ENCODE measurements at regions not wholly inside any gene's neighbourhood (a gene's known extent, or its start where the extent isn't known, plus 50 kb on each side); places are given as distances from the start of the nearest gene placed in this dataset.
"Not testable (repeated sequence)": the region's sequence is repeated elsewhere in the genome, so short reads cannot be mapped to it uniquely, and the experiment has no call there.

DNA sequence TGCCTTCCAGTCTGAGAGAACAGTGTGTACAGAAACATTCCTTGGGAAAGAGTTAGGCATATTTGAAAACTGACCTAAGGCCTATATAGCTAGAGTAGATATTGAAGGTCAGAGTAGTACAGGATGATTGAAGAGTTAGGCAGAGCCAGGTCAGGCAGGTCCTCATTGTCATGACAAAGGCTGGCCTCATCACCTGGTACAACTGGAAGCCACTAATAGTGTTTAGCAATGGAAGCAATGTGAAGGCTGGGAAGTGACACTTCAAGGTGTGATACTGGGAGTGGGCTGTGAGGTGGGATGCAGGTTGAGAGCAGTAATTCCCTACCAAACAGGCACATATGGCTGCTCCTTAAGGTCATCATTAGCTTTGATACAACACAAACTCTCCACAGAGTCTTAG is 123.6 kb upstream of the CCNH start:
- Histone ChIP-seq H3K27ac (no peak overlapping the region), H3K4me3 (no peak overlapping the region), H3K9me3 (no peaks in the 10 kb centered on the region), H3K36me3 (no peaks in the 10 kb centered on the region), H3K27me3 (no peaks in the 10 kb centered on the region), H3K4me1 (no peaks in the 10 kb centered on the region)
- DNase-seq (ENCODE audit: low spot score in 2 of 2), result no peak
- TF ChIP-seq POLR2A (IDR thresholded peaks at IDR 0.05), result no peak
- TF ChIP-seq POLR2AphosphoS5 (IDR thresholded peaks at IDR 0.05), result no peak
- TF ChIP-seq, protein P1, sequence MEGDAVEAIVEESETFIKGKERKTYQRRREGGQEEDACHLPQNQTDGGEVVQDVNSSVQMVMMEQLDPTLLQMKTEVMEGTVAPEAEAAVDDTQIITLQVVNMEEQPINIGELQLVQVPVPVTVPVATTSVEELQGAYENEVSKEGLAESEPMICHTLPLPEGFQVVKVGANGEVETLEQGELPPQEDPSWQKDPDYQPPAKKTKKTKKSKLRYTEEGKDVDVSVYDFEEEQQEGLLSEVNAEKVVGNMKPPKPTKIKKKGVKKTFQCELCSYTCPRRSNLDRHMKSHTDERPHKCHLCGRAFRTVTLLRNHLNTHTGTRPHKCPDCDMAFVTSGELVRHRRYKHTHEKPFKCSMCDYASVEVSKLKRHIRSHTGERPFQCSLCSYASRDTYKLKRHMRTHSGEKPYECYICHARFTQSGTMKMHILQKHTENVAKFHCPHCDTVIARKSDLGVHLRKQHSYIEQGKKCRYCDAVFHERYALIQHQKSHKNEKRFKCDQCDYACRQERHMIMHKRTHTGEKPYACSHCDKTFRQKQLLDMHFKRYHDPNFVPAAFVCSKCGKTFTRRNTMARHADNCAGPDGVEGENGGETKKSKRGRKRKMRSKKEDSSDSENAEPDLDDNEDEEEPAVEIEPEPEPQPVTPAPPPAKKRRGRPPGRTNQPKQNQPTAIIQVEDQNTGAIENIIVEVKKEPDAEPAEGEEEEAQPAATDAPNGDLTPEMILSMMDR (IDR thresholded peaks at IDR 0.05), result no peak
- intact Hi-C loops (cut with DNase I; ENCODE audit: low total_unique reads), result loop anchor here (5.0 kb wide), 1 partner anchor 429 kb away; no protein-coding TSS in a partner anchor

DNA sequence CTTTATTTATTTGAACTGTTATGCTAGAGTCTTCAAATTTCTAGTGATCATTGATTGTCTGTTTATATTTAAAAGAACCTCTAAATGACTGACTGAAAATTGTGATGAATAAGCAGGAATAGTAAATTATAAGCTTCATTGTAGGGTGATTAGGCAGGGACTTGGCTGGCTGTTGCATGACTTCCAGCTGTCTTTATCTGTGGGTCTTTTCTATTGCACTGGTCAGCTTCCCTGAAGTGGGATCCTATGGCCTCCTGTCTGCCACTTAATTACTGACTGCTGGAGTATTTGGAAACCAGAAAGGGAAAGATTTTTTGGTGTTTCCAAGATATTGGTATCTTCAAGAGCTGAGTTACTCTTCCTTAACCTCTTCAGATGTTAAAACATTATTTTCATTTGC is 123.0 kb upstream of the CCNH start:
- H3K9me3 ChIP-seq, result no peaks in the 10 kb centered on the region
- no peaks in the 10 kb centered on the region for H3K27me3 ChIP-seq
- intact Hi-C loops (cut with DNase I; ENCODE audit: low total_unique reads), result loop anchor here (5.0 kb wide), 1 partner anchor 428 kb away; no protein-coding TSS in a partner anchor
- H3K27ac ChIP-seq, result no peak overlapping the region
- TF ChIP-seq POLR2A (IDR thresholded peaks at IDR 0.05), result no peak
- no peak for TF ChIP-seq POLR2AphosphoS5 (IDR thresholded peaks at IDR 0.05)
- TF ChIP-seq, protein P1 (IDR thresholded peaks at IDR 0.05), result no peak
- no peak for DNase-seq (ENCODE audit: low spot score in 2 of 2)
- no peak overlapping the region for H3K4me3 ChIP-seq
- H3K36me3 ChIP-seq, result no peaks in the 10 kb centered on the region
- no peaks in the 10 kb centered on the region for H3K4me1 ChIP-seq

DNA sequence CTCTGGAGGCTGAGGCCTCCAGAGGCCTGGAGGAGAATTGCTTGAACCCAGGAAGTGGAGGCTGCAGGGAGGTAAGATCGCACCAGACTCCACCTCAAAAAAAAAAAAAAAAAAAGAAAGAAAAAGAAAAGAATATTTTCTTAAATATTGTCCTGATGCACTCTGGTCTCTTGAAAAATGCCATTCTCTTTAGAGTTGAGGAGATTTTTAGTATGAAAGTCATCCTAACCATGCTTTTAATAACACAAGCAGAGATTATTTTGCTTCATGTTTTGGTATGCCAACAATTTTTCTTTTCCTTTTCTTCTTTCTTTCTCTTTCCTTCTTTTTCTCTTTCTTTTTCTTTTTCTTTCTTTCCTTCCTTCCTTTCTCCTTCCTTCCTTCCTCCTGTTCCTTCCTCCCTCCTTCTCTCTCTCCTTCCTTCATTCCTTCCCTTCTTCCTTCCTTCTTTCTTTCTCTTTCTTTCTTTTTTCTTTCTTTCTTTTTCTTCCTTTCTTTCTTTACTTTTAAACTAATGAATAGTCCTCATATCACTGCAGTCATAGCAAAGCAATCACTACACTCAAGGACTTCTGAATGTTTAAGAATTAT is 116.9 kb upstream of the CCNH start:
- H3K27me3 ChIP-seq, result no peaks in the 10 kb centered on the region
- no peak for TF ChIP-seq POLR2AphosphoS5 (IDR thresholded peaks at IDR 0.05)
- TF ChIP-seq, protein P1 (IDR thresholded peaks at IDR 0.05), result no peak
- no peak for TF ChIP-seq POLR2A (IDR thresholded peaks at IDR 0.05)
- intact Hi-C loops (cut with DNase I; ENCODE audit: low total_unique reads), result no loop called here
- no peaks in the 10 kb centered on the region for H3K4me1 ChIP-seq
- DNase-seq (ENCODE audit: low spot score in 2 of 2), result no peak
- no peak overlapping the region for H3K4me3 ChIP-seq
- no peak overlapping the region for H3K27ac ChIP-seq
- no peaks in the 10 kb centered on the region for H3K36me3 ChIP-seq
- H3K9me3 ChIP-seq, result no peaks in the 10 kb centered on the region

DNA sequence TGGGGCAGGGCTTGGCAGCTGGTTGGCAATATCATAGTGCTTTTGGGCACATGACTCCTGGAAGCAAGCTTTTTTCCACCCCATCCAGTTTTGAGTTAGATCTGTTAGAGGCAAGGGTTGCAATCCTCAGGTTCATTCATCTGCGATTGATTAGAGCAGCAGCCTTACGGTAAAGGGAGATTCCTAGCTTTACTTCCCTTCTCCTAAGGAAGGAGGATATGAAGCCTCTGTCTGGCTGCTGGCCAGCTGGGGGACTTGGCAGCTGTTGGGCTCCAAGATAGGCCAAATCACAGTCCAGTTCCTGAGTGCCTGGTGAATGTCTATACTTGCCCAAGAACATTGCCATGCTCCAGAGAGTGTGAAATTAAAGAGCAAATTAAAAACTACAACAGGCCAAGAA is 113.4 kb upstream of the CCNH start:
- no peak for DNase-seq (ENCODE audit: low spot score in 2 of 2)
- no peaks in the 10 kb centered on the region for H3K4me1 ChIP-seq
- intact Hi-C loops (cut with DNase I; ENCODE audit: low total_unique reads), result no loop called here
- H3K27me3 ChIP-seq, result no peaks in the 10 kb centered on the region
- TF ChIP-seq POLR2A (IDR thresholded peaks at IDR 0.05), result no peak
- TF ChIP-seq, protein P1 (IDR thresholded peaks at IDR 0.05), result no peak
- no peak for TF ChIP-seq POLR2AphosphoS5 (IDR thresholded peaks at IDR 0.05)
- no peaks in the 10 kb centered on the region for H3K9me3 ChIP-seq
- H3K27ac ChIP-seq, result no peak overlapping the region
- H3K4me3 ChIP-seq, result no peak overlapping the region
- H3K36me3 ChIP-seq, result no peaks in the 10 kb centered on the region

DNA sequence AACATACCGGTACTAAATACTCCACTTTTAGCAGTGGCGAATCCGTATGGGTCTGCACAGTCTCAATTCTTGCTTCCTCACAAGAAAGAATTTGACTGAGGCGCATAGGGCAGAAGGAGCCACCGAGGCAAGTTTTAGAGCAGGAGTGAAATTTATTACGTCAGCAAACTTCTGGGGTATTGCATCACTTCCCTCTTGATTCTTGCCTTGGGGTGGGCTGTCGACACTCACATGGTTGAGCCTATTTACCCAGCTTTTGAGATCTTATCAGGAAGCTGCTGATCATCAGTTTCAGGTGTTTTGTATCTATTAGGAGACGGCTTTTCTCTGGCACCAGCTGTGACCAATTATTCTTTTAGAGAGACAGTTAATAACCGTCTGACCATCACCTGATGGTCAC is 111.5 kb upstream of the CCNH start:
- TF ChIP-seq, protein P1 (IDR thresholded peaks at IDR 0.05), result no peak
- no peak for TF ChIP-seq POLR2A (IDR thresholded peaks at IDR 0.05)
- TF ChIP-seq POLR2AphosphoS5 (IDR thresholded peaks at IDR 0.05), result no peak
- intact Hi-C loops (cut with DNase I; ENCODE audit: low total_unique reads), result no loop called here
- no peak for DNase-seq (ENCODE audit: low spot score in 2 of 2)

DNA sequence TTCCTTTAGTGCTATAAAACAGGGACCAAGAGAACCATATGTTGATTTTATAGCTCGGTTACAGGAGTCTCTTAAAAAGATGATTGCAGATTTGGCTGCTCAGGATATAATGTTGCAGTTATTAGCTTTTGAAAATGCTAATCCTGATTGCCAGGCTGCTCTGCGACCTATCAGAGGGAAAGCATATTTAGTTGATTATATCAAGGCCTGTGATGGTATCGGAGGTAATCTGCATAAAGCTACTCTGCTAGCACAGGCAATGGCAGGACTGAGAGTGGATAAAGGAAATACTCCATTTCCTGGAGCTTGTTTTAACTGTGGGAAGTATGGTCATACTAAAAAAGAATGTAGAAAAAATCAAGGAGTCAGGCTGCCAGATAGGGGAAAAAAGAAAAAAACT is 99.0 kb upstream of the CCNH start:
- H3K9me3 ChIP-seq; intact Hi-C loops (cut with DNase I; ENCODE audit: low total_unique reads); H3K27me3 ChIP-seq; H3K27ac ChIP-seq; DNase-seq (ENCODE audit: low spot score in 2 of 2); H3K4me1 ChIP-seq; H3K4me3 ChIP-seq; H3K36me3 ChIP-seq: not testable (repeated sequence)

More for the DNA sequence above, 111.5 kb upstream of the CCNH start:
- H3K27me3 ChIP-seq, result no peaks in the 10 kb centered on the region
- H3K4me3 ChIP-seq, result no peak overlapping the region
- H3K27ac ChIP-seq, result no peak overlapping the region
- no peaks in the 10 kb centered on the region for H3K36me3 ChIP-seq
- no peaks in the 10 kb centered on the region for H3K4me1 ChIP-seq
- H3K9me3 ChIP-seq, result no peaks in the 10 kb centered on the region

Data from breast epithelium (tissue), 4 donors.